Natural killer cell treated with Interleukin-12 subunit alpha and Interleukin-12 subunit beta and Interleukin-15 and Interleukin-18, amount 100 ng/mL, for 72 hours (primary cell): ENCODE measurements at regions not wholly inside any gene's neighbourhood (a gene's known extent, or its start where the extent isn't known, plus 50 kb on each side); places are given as distances from the start of the nearest gene placed in this dataset.
A peak's percentile ranks its signal among the peaks of the same experiment; 100 is the strongest.
"Not testable (repeated sequence)": the region's sequence is repeated elsewhere in the genome, so short reads cannot be mapped to it uniquely, and the experiment has no call there.

Source experiments
- ATAC-seq, 2 donors: fragments of 150-1000 bp; cut with Tn5 transposase in 1 of 2; sonication (Bioruptor Pico), chemical (Tn5 transposase) in 1 of 2; 2 replicates each; pipeline ENCODE4 v1.10.0; 2021
- DNase-seq: peaks from one replicate; pipeline ENCODE4 v3.0.0; 2022; ENCODE audit warnings: low spot score
- H3K27ac Mint-ChIP-seq, 2 donors: 1 replicate in 1 of 2; 2 replicates in 1 of 2; pipeline ENCODE4 v1.8.0; 2022; ENCODE audit warnings: mixed read lengths in 2 of 2, mild to moderate bottlenecking in 1 of 2, moderate library complexity in 1 of 2
- H3K27me3 Mint-ChIP-seq, 2 donors: 1 replicate in 1 of 2; 2 replicates in 1 of 2; pipeline ENCODE4 v1.8.0; 2022; ENCODE audit warnings: mixed read lengths in 2 of 2
- H3K36me3 Mint-ChIP-seq: one replicate; pipeline ENCODE4 v1.8.0; 2022; ENCODE audit warnings: mixed read lengths
- H3K4me1 Mint-ChIP-seq, 2 donors: 1 replicate in 1 of 2; 2 replicates in 1 of 2; pipeline ENCODE4 v1.8.0; 2022; ENCODE audit warnings: low read depth in 2 of 2, mixed read lengths in 2 of 2, mild to moderate bottlenecking in 1 of 2
- H3K4me3 Mint-ChIP-seq: one replicate; pipeline ENCODE4 v1.8.0; 2022; ENCODE audit warnings: mixed read lengths
- H3K9me3 Mint-ChIP-seq: 2 replicates; pipeline ENCODE4 v1.8.0; 2022; ENCODE audit warnings: mixed read lengths

DNA sequence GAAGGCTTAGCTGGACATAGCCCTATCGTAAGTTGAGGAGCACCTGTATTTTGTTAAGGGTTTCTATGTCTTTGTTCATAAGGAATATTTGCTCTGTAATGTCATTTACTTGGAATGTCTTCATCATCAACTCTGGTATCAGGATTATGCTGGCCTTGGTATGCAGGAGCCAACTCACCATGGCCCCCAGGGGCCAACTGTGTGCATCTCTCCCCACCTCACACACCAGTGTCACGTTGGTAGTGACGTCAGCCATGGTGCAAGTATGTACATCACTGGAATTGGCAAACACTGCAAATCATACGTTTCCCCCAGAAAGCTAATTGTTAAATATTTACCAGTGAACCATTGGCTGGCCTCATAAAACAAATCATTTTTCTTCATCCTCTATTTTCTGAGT lies 70.8 kb downstream of the YTHDF1 start:
- no peaks in the 10 kb centered on the region for H3K4me1 Mint-ChIP-seq
- H3K36me3 Mint-ChIP-seq, result peaks cover 14% of the 10 kb centered on the region
- peaks cover 4% of the 10 kb centered on the region for H3K9me3 Mint-ChIP-seq
- H3K4me3 Mint-ChIP-seq, result no peak overlapping the region
- H3K27me3 Mint-ChIP-seq, result peaks cover 35 to 42% of the 10 kb centered on the region in 2 donors
- DNase-seq (no peak), ATAC-seq (no peak)
- H3K27ac Mint-ChIP-seq, result no peak overlapping the region

DNA sequence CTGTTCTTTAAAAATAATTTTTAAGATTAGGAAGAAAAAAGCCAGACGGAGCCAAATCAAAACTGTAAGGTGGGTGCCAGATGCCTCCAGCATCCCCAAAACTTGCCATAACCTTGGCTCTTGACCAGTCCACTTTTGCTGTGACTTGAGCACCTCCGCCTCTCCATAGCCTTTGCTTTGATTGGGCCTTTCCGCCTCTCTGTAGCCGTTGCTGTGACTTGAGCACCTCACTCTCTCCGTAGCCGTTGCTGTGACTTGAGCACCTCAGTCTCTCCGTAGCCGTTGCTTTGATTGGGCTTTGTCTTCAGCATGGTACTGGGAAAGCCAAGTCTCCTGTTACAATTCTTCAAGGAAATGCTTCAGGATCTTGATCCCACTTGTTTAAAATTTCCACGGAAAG lies 73.0 kb downstream of the YTHDF1 start:
- DNase-seq (no peak), ATAC-seq (no peak)
- peaks cover 1% of the 10 kb centered on the region for H3K9me3 Mint-ChIP-seq
- H3K36me3 Mint-ChIP-seq, result peaks cover 8% of the 10 kb centered on the region
- H3K4me1 Mint-ChIP-seq, result no peaks in the 10 kb centered on the region
- H3K4me3 Mint-ChIP-seq, result no peak overlapping the region
- peaks cover 18 to 27% of the 10 kb centered on the region in 2 donors for H3K27me3 Mint-ChIP-seq
- H3K27ac Mint-ChIP-seq, result no peak overlapping the region

DNA sequence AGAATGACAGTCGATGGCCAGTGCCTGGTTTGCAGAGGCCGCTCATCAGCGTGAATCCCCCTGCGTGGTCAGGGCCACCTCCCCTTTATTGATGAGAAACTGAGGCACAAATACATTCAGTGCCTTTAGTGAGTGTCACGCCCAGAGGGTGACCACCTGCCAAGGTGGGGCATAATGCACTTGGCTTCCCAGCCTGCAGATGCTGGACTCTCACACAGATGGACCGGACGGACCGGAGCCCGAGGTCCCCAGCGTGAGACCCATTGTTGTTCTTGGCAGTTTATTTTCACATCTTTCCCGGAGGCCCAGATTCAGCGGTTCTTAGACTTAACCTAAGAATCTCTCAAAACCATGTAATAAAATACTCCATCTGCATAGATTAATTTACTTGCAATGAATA lies 74.4 kb downstream of the YTHDF1 start:
- Mint-ChIP-seq H3K4me1 (no peaks in the 10 kb centered on the region), H3K9me3 (no peaks in the 10 kb centered on the region), H3K27ac (no peak overlapping the region), H3K4me3 (no peak overlapping the region), H3K36me3 (no peaks in the 10 kb centered on the region), H3K27me3 (peaks cover 10 to 13% of the 10 kb centered on the region in 2 donors)
- no peak for DNase-seq
- ATAC-seq, result no peak

DNA sequence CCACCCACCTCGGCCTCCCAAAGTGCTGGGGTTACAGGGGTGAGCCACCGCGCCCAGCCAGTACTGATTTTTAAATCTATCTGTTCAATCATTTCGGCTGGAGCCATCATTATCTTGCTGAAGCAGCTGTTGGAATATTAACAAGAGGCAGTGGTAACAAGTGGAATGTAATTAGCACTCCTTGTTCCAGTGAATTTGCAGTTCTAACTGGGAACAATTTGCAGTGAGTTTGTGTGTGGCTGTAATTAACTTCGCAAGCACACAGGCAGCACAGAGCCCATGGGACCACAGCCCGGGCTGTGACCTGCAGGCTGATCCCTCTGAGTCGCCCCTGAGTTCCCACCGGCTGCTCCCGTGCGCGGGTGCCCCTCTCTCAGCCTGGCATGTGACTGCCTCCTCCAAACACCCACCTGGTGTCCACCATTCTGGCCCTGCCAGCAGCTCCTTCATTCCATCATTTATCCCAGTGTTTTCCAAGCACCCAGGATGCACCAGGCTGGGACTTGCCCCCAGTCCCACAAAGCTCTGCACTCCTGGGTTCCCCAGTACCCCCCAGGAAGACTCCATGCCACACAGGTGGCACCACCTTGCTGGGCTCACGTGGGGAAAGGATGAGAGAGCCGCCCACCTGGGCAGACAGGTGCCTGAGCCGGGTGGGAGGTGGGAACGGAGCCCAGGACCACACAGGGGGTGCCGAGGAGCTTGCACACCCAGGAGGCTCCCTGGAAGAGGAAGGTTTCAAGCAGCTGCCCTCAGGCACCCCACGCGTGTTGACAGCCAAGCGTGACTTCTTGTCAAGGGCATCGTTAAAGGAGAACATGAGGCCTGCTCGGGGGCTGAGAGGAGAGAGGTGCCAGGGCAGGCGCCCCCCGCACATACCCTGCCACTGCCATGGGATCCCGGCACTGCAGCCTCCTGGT lies 75.2 kb downstream of the YTHDF1 start:
- Mint-ChIP-seq H3K36me3 (no peaks in the 10 kb centered on the region), H3K27me3 (peaks cover 7 to 9% of the 10 kb centered on the region in 2 donors), H3K9me3 (no peaks in the 10 kb centered on the region), H3K27ac (no peak overlapping the region), H3K4me1 (no peaks in the 10 kb centered on the region), H3K4me3 (no peak overlapping the region)
- no peak for DNase-seq
- peak; percentile 24 to 26 for ATAC-seq

DNA sequence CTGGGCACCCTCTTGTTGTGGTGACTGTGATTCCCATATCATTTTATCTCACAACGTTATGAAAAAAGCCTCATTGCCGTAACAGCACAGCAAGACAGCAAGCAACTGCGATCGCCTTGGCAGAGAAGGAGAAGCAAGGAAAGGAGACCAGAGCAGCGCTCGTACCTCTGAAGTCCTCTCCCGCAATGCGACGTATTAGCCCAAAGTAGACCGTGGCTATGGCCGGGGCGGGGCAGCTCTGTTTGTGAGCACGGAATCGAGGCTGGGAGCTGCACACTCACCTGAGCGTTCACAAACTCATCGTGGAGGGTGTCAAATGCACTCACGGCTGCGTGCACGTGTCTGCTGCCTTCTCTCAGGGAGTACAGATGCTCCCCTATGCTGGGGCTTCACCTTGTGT lies 76.1 kb downstream of the YTHDF1 start:
- no peaks in the 10 kb centered on the region for H3K36me3 Mint-ChIP-seq
- H3K27ac Mint-ChIP-seq, result no peak overlapping the region
- H3K4me1 Mint-ChIP-seq, result no peaks in the 10 kb centered on the region
- no peak for DNase-seq
- no peak overlapping the region for H3K4me3 Mint-ChIP-seq
- H3K27me3 Mint-ChIP-seq, result peaks cover 0 to 6% of the 10 kb centered on the region in 2 donors
- no peaks in the 10 kb centered on the region for H3K9me3 Mint-ChIP-seq
- no peak for ATAC-seq

DNA sequence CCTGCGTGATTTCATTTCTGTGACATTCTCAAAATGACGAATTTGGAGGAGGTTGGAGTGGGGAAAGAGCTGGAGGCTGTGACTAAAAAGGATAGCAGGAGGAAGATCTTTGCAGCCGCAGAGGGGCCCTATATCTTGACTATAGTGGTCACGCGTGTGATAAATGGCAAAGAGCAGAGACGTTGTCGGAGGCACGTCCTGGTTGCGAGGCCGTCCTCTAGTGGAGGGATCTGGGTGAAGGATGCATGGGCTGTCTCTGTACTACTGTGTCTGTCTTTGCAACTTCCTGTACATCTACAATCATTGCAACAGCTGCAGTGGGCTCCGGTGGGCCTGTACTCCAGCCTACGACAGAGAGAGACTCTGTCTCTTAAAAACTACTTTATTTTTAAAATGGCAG lies 76.6 kb downstream of the YTHDF1 start:
- H3K4me1 Mint-ChIP-seq, result no peaks in the 10 kb centered on the region
- ATAC-seq (no peak), DNase-seq (no peak)
- H3K36me3 Mint-ChIP-seq, result no peaks in the 10 kb centered on the region
- H3K9me3 Mint-ChIP-seq, result no peaks in the 10 kb centered on the region
- no peak overlapping the region for H3K4me3 Mint-ChIP-seq
- no peak overlapping the region for H3K27ac Mint-ChIP-seq
- H3K27me3 Mint-ChIP-seq, result peaks cover 0 to 6% of the 10 kb centered on the region in 2 donors

DNA sequence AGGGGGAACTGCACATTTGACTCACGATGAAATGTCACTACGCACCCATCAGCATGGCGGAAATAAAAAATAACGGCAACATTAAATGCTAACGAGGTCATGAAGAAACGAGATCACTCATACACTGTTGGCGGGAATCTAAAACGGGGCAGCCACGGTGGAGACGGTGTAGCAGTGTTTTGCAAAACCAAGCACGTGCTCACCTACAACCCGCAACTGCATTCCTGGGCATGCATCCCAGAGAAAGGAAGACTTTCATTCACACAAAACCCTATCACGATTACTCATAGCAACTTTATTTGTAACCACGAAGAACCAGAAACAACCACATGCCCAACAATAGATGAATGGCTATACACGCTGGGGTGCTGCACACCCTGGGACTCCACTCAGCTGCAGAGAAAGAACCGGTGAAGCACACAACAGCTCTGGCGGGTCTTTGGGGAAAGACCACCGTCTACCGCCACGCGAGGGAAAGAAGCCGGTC lies 77.0 kb downstream of the YTHDF1 start:
- Mint-ChIP-seq H3K9me3 (no peaks in the 10 kb centered on the region), H3K36me3 (no peaks in the 10 kb centered on the region), H3K4me1 (no peaks in the 10 kb centered on the region), H3K27ac (no peak overlapping the region), H3K4me3 (no peak overlapping the region), H3K27me3 (peaks cover 0 to 6% of the 10 kb centered on the region in 2 donors)
- DNase-seq (peak; percentile 15), ATAC-seq (no peak)

DNA sequence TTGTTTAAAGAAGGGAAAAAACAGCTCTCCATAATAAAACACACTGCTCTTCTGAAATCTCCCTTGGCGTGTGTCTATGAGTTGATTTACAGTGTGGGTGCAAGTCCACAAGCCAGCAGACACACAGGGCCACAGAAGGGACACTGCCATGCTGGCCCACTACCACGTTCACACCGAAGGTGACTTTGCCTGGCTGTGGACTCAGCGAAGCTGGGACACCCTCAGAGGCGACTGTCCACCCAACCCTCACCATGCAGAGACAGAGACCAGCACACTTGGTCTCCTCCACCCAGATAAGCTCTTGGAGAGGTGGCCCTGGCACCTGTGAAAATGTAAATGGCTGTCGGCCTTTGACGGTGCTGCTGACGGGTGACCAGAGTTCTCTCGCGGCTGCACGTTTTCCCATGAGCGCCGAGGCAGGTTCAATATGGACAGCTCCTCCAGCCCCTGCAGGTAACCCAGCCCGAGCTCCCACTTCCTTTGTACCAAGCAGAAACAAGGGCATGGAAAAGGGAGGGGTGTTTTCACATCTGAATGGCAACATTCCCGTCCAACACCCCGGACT lies 78.0 kb downstream of the YTHDF1 start:
- ATAC-seq (no peak), DNase-seq (peak; percentile 18)
- peaks cover 0 to under 1% of the 10 kb centered on the region in 2 donors for H3K27me3 Mint-ChIP-seq
- H3K4me3 Mint-ChIP-seq, result no peak overlapping the region
- no peak overlapping the region for H3K27ac Mint-ChIP-seq
- no peaks in the 10 kb centered on the region for H3K4me1 Mint-ChIP-seq
- H3K9me3 Mint-ChIP-seq, result no peaks in the 10 kb centered on the region
- H3K36me3 Mint-ChIP-seq, result no peaks in the 10 kb centered on the region

DNA sequence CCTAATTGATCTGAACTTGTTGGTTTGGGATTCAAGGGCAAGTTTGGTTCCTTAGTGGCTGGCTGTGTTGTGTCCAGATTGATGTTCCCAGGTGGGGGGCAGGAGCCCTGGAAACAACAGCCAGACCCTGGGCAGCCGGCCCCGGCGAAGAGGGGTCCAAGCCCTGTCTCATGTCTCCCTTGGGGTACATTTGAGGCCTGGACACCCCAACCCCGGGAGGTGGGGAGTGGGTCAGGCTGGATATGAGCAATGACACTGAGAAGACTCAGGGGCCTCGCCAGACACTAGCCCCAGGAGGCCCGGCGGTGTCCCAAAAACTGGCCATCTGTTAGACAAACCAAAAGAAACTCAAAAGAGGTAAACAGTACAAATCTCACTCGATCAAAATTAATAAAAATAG lies 79.6 kb downstream of the YTHDF1 start:
- H3K27me3 Mint-ChIP-seq, result no peaks in the 10 kb centered on the region
- no peaks in the 10 kb centered on the region for H3K4me1 Mint-ChIP-seq
- H3K4me3 Mint-ChIP-seq, result no peak overlapping the region
- H3K36me3 Mint-ChIP-seq, result no peaks in the 10 kb centered on the region
- ATAC-seq (no peak), DNase-seq (peak; percentile 49)
- no peak overlapping the region for H3K27ac Mint-ChIP-seq
- H3K9me3 Mint-ChIP-seq, result no peaks in the 10 kb centered on the region

DNA sequence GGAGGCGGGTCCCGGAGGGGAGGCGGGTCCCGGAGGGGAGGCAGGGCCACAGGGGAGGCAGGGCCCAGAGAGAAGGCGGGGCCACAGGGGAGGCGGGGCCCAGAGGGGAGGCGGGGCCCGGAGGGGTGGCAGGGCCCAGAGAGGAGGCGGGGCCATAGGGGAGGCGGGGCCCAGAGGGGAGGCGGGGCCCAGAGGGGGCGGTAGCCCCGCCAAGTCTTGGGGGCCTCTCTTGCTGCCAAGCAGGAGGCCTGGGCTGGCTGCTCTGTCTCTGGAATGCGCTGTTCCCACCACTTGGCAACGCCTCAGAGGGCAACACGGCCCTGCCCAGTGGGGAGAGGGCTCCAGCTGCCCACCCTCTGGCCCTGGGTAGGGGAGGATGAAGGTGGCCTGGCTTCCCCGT lies 80.5 kb downstream of the YTHDF1 start:
- Mint-ChIP-seq H3K4me1 (no peaks in the 10 kb centered on the region), H3K27me3 (no peaks in the 10 kb centered on the region), H3K27ac (no peak overlapping the region), H3K36me3 (no peaks in the 10 kb centered on the region), H3K9me3 (no peaks in the 10 kb centered on the region), H3K4me3 (no peak overlapping the region)
- ATAC-seq (no peak), DNase-seq (peak; percentile 22)

DNA sequence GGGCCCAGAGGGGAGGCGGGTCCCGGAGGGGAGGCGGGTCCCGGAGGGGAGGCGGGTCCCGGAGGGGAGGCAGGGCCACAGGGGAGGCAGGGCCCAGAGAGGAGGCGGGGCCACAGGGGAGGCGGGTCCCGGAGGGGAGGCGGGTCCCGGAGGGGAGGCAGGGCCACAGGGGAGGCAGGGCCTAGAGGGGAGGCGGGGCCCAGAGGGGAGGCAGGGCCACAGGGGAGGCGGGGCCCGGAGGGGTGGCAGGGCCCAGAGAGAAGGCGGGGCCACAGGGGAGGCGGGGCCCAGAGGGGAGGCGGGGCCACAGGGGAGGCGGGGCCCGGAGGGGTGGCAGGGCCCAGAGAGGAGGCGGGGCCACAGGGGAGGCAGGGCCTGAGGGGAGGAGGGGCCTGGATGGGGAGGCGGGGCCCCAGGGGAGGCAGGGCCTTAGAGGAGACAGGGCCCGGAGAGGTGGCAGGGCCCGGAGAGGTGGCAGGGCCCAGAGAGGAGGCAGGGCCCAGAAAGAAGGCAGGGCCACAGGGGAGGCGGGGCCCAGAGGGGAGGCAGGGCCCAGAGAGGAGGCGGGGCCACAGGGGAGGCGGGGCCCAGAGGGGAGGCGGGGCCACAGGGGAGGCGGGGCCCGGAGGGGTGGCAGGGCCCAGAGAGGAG lies 81.1 kb downstream of the YTHDF1 start:
- not testable (repeated sequence) for H3K27me3 Mint-ChIP-seq, H3K4me1 Mint-ChIP-seq, H3K27ac Mint-ChIP-seq, H3K4me3 Mint-ChIP-seq, H3K36me3 Mint-ChIP-seq, H3K9me3 Mint-ChIP-seq, ATAC-seq
- DNase-seq, result peak; percentile 8

DNA sequence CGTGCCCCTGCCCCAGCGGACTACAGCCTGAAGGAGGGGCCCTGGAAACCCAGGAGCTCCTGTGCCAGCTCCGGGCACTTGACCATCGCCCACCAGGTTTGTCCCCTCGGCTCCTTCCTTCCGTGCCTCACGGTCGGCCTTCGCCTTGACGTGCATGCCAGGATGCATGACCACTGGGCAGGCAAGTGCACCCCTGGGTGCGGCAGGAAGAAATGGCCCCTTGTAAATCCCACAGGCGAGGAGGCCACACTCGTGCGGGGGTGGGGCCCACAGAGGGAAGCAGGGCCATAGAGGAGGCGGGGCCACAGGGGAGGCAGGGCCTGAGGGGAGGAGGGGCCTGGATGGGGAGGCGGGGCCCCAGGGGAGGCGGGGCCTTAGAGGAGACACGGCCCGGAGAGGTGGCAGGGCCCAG lies 81.7 kb downstream of the YTHDF1 start:
- ATAC-seq (peak; percentile 34 to 55), DNase-seq (peak; percentile 46)
- H3K9me3 Mint-ChIP-seq, result no peaks in the 10 kb centered on the region
- no peaks in the 10 kb centered on the region for H3K36me3 Mint-ChIP-seq
- H3K27me3 Mint-ChIP-seq, result peaks cover 3 to 4% of the 10 kb centered on the region in 2 donors
- H3K4me3 Mint-ChIP-seq, result no peak overlapping the region
- H3K4me1 Mint-ChIP-seq, result no peaks in the 10 kb centered on the region
- H3K27ac Mint-ChIP-seq, result no peak overlapping the region

DNA sequence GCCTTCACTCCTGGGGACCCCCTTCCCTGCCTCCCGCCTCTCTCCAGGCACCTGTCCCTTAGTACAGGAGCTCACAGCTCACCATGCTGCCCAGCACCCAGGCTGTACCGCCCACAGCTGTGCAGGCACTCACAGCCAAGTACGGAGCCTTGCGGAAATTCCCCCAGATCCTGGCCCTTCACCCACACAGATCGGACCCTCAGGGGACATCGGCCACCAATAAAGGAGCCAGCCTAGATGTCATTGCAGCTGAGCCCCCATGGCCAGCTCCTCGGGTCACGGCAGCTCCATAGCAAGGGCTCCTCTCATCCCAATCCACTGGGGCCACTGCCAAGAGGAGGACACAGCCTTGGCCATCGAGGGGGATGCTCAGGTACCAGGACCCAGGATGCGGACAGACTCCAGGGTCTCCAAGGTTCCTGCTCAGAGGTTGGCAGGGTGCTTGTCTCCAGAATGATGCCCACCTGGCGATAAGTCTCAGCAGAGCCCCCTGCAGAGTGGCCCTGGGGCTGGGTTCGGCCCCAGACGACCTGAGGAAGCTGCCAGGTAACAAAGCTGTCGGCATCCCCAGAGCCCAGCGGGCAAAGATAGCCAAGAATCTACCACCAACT lies 82.3 kb downstream of the YTHDF1 start:
- Mint-ChIP-seq H3K4me1 (no peaks in the 10 kb centered on the region), H3K9me3 (no peaks in the 10 kb centered on the region), H3K27me3 (peaks cover 7% of the 10 kb centered on the region in 2 donors), H3K4me3 (no peak overlapping the region), H3K27ac (no peak overlapping the region), H3K36me3 (no peaks in the 10 kb centered on the region)
- peak; percentile 47 for DNase-seq
- ATAC-seq, result no peak
